HL-60 (cell line): ENCODE measurements at regions not wholly inside any gene's neighbourhood (a gene's known extent, or its start where the extent isn't known, plus 50 kb on each side); places are given as distances from the start of the nearest gene placed in this dataset.

ENCODE experiments used
- TF ChIP-seq, protein P1 (sequence below): IDR thresholded peaks from one replicate; pipeline ENCODE4 v1.5.1; 2011; ENCODE audit warnings: low read length, control low read depth, inconsistent platforms; ENCODE audit not compliant: insufficient read depth
- TF ChIP-seq, protein P2 (sequence below): IDR thresholded peaks from 2 replicates; pipeline ENCODE4 v1.6.1; 2012; ENCODE audit warnings: low read depth; ENCODE audit not compliant: insufficient replicate concordance

DNA sequence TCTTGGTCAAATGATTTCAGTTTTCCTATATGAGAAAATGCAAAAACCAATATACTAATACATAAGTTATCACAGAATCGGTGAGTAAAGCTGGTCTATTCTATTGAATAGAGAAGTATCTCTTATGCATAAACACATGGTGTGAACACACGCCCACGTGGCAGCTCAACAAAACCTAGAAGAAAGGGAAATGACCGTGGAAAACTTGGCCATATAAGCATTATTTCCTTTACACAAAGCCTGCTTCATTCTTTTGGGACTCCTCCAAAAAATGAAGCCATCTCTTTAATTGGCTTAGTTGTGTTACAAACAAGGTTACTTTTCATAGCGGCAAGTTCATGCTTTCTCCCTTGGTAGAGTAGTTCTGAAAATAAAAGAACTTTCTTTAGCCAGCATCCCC lies 183.2 kb downstream of the TMEM161B start:
- TF ChIP-seq, protein P1, sequence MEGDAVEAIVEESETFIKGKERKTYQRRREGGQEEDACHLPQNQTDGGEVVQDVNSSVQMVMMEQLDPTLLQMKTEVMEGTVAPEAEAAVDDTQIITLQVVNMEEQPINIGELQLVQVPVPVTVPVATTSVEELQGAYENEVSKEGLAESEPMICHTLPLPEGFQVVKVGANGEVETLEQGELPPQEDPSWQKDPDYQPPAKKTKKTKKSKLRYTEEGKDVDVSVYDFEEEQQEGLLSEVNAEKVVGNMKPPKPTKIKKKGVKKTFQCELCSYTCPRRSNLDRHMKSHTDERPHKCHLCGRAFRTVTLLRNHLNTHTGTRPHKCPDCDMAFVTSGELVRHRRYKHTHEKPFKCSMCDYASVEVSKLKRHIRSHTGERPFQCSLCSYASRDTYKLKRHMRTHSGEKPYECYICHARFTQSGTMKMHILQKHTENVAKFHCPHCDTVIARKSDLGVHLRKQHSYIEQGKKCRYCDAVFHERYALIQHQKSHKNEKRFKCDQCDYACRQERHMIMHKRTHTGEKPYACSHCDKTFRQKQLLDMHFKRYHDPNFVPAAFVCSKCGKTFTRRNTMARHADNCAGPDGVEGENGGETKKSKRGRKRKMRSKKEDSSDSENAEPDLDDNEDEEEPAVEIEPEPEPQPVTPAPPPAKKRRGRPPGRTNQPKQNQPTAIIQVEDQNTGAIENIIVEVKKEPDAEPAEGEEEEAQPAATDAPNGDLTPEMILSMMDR: no peak
- TF ChIP-seq, protein P2, sequence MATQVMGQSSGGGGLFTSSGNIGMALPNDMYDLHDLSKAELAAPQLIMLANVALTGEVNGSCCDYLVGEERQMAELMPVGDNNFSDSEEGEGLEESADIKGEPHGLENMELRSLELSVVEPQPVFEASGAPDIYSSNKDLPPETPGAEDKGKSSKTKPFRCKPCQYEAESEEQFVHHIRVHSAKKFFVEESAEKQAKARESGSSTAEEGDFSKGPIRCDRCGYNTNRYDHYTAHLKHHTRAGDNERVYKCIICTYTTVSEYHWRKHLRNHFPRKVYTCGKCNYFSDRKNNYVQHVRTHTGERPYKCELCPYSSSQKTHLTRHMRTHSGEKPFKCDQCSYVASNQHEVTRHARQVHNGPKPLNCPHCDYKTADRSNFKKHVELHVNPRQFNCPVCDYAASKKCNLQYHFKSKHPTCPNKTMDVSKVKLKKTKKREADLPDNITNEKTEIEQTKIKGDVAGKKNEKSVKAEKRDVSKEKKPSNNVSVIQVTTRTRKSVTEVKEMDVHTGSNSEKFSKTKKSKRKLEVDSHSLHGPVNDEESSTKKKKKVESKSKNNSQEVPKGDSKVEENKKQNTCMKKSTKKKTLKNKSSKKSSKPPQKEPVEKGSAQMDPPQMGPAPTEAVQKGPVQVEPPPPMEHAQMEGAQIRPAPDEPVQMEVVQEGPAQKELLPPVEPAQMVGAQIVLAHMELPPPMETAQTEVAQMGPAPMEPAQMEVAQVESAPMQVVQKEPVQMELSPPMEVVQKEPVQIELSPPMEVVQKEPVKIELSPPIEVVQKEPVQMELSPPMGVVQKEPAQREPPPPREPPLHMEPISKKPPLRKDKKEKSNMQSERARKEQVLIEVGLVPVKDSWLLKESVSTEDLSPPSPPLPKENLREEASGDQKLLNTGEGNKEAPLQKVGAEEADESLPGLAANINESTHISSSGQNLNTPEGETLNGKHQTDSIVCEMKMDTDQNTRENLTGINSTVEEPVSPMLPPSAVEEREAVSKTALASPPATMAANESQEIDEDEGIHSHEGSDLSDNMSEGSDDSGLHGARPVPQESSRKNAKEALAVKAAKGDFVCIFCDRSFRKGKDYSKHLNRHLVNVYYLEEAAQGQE: no peak
